Neural progenitor cell (in vitro differentiated cells): ENCODE measurements at regions not wholly inside any gene's neighbourhood (a gene's known extent, or its start where the extent isn't known, plus 50 kb on each side); places are given as distances from the start of the nearest gene placed in this dataset.
"Not testable (repeated sequence)": the region's sequence is repeated elsewhere in the genome, so short reads cannot be mapped to it uniquely, and the experiment has no call there.

Source experiments
- EZH2 ChIP-seq: fragments of 200-600 bp; sonication (generic); IDR thresholded peaks from 2 replicates; pipeline ENCODE4 v1.6.1; 2017; ENCODE audit warnings: antibody characterized with exemption, mild to moderate bottlenecking, moderate library complexity
- EZH2phosphoT487 ChIP-seq: fragments of 200-600 bp; sonication (generic); IDR thresholded peaks from 2 replicates; pipeline ENCODE4 v1.6.1; 2017; ENCODE audit warnings: antibody characterized with exemption
- TF ChIP-seq, protein P1 (sequence below): fragments of 200-600 bp; sonication (generic); IDR thresholded peaks from 2 replicates; pipeline ENCODE4 v1.5.1; 2017; ENCODE audit warnings: antibody characterized with exemption, mild to moderate bottlenecking

DNA sequence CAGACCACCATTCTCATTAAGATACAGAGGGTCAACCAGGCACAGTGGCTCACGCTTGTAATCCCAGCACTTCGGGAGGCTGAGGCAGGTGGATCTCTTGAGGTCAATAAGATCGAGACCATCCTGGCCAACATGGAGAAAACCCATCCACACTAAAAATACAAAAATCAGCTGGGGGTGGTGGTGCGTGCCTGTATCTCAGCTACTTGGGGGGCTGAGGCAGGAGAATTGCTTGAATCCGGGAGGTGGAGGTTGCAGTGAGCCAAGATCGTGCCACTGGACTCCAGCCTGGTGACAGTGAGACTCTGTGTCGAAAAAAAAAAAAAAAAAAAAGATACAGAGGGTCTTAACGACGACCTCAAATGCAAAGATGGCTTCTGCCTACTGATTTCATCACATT, 320.4 kb downstream of the CYRIA start:
- TF ChIP-seq, protein P1, sequence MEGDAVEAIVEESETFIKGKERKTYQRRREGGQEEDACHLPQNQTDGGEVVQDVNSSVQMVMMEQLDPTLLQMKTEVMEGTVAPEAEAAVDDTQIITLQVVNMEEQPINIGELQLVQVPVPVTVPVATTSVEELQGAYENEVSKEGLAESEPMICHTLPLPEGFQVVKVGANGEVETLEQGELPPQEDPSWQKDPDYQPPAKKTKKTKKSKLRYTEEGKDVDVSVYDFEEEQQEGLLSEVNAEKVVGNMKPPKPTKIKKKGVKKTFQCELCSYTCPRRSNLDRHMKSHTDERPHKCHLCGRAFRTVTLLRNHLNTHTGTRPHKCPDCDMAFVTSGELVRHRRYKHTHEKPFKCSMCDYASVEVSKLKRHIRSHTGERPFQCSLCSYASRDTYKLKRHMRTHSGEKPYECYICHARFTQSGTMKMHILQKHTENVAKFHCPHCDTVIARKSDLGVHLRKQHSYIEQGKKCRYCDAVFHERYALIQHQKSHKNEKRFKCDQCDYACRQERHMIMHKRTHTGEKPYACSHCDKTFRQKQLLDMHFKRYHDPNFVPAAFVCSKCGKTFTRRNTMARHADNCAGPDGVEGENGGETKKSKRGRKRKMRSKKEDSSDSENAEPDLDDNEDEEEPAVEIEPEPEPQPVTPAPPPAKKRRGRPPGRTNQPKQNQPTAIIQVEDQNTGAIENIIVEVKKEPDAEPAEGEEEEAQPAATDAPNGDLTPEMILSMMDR = not testable (repeated sequence)
- not testable (repeated sequence) for TF ChIP-seq EZH2, EZH2phosphoT487
